Gastrocnemius medialis (tissue), 4 donors: ENCODE measurements at regions not wholly inside any gene's neighbourhood (a gene's known extent, or its start where the extent isn't known, plus 50 kb on each side); places are given as distances from the start of the nearest gene placed in this dataset.
"Not testable (repeated sequence)": the region's sequence is repeated elsewhere in the genome, so short reads cannot be mapped to it uniquely, and the experiment has no call there.

Experiments
- ATAC-seq, 2 donors: fragments of 150-250 bp; one replicate each; pipeline ENCODE4 v1.9.1; 2016
- DNase-seq, 2 donors: peaks; one replicate each; pipeline ENCODE4 v3.0.0-alpha.2; 2019
- H3K27ac ChIP-seq, 4 donors: fragments of 200-600 bp; sonication (generic); 1 replicate in 1 of 4; 2 replicates in 3 of 4; pipeline ENCODE4 v1.5.1; 2016 to 2018; ENCODE audit warnings: mild to moderate bottlenecking in 2 of 4, moderate library complexity in 1 of 4
- H3K27me3 ChIP-seq, 3 donors: fragments of 200-600 bp; sonication (generic) in 2 of 3; 1 replicate in 1 of 3; 2 replicates in 2 of 3; pipeline versions ENCODE4 v1.5.1 to v1.6.0; 2016 to 2019; ENCODE audit warnings: mild to moderate bottlenecking in 1 of 3, moderate library complexity in 1 of 3
- H3K36me3 ChIP-seq, 2 donors: fragments of 200-600 bp; sonication (generic) in 1 of 2; one replicate each; pipeline ENCODE4 v1.5.1; 2017 to 2018
- H3K4me1 ChIP-seq, 2 donors: fragments of 200-600 bp; sonication (generic) in 1 of 2; one replicate each; pipeline ENCODE4 v1.5.1; 2016 to 2017; ENCODE audit warnings: mild to moderate bottlenecking in 2 of 2
- H3K4me3 ChIP-seq, 4 donors: fragments of 200-600 bp; sonication (generic) in 3 of 4; 1 replicate in 1 of 4; 2 replicates in 3 of 4; pipeline ENCODE4 v1.5.1; 2016 to 2019; ENCODE audit warnings: mild to moderate bottlenecking in 2 of 4
- H3K9me3 ChIP-seq, 3 donors: fragments of 200-600 bp; sonication (generic) in 2 of 3; 1 replicate in 1 of 3; 2 replicates in 2 of 3; pipeline ENCODE4 v1.5.1; 2016 to 2019
- CTCF ChIP-seq, 5 experiments: fragments of 450-650 bp in 3 of 5; fragments of 200-600 bp in 2 of 5; sonication (generic) in 2 of 5; IDR thresholded peaks in 4 of 5; conservative IDR thresholded peaks in 1 of 5; 1 replicate in 4 of 5; 2 replicates in 1 of 5; pipeline ENCODE4 v1.5.1; 2016 to 2019; ENCODE audit warnings: antibody characterized with exemption in 5 of 5, mild to moderate bottlenecking in 3 of 5, moderate library complexity in 3 of 5
- POLR2A ChIP-seq, 2 donors: fragments of 450-650 bp; IDR thresholded peaks; one replicate each; pipeline ENCODE4 v1.6.1; 2017; ENCODE audit warnings: antibody characterized with exemption in 2 of 2, mild to moderate bottlenecking in 2 of 2, moderate library complexity in 2 of 2
- in situ Hi-C, 4 donors: fragments of 200-750 bp; cut with MboI; loops; one replicate each; pipeline versions ENCODE4 v1.15.0 to v1.8.0; 2017; ENCODE audit warnings: low sequenced_read_pairs in 4 of 4
- intact Hi-C: fragments of 100-400 bp; cut with DNase I; formaldehyde crosslinking; loops from one replicate; pipeline ENCODE4 v1.15.1; 2023; ENCODE audit warnings: low total_unique reads

- Histone ChIP-seq H3K9me3 (no peaks in the 10 kb centered on the region), H3K36me3 (no peaks in the 10 kb centered on the region), H3K27ac (no peak overlapping the region), H3K27me3 (no peaks in the 10 kb centered on the region), H3K4me3 (no peak overlapping the region), H3K4me1 (no peaks in the 10 kb centered on the region)
- TF ChIP-seq POLR2A (IDR thresholded peaks at IDR 0.05) (no peak), CTCF (IDR thresholded peaks at IDR 0.05 in 4 of 5, conservative IDR thresholded peaks at IDR 0.05 in 1 of 5) (no peak)
- intact Hi-C loops (no loop called here), in situ Hi-C loops (no loop called here)
- DNase-seq (no peak), ATAC-seq (no peak)
Observed at GRCh38 chr14:105901226-105901625, 374.8 kb downstream of the TMEM121 start.

GRCh38 chr14:105902131-105902898 lies 375.9 kb downstream of the TMEM121 start:
- ATAC-seq (no peak), DNase-seq (no peak)
- Histone ChIP-seq H3K9me3 (no peaks in the 10 kb centered on the region), H3K4me3 (no peak overlapping the region), H3K36me3 (no peaks in the 10 kb centered on the region), H3K27ac (no peak overlapping the region), H3K4me1 (no peaks in the 10 kb centered on the region), H3K27me3 (no peaks in the 10 kb centered on the region)
- intact Hi-C loops (no loop called here), in situ Hi-C loops (no loop called here)
- TF ChIP-seq POLR2A (IDR thresholded peaks at IDR 0.05) (no peak), CTCF (IDR thresholded peaks at IDR 0.05 in 4 of 5, conservative IDR thresholded peaks at IDR 0.05 in 1 of 5) (no peak)

DNA sequence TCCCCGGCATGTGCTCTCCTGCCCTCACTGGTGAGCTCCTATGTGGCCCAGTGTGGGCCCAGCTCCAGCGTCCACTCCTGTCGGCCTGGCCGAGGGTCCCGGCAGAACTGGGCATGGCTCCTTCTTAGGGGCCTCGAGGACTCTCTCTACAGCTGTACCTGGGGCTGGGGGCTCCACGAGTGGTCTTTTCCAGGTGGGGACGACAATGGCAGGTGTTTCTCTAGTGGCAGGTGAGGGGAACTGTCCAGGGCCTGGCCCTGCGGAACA lies 376.4 kb downstream of the TMEM121 start:
- H3K9me3 ChIP-seq, H3K4me1 ChIP-seq, H3K27me3 ChIP-seq, DNase-seq, H3K36me3 ChIP-seq, H3K4me3 ChIP-seq, H3K27ac ChIP-seq, ATAC-seq, in situ Hi-C loops, intact Hi-C loops: not testable (repeated sequence)

DNA sequence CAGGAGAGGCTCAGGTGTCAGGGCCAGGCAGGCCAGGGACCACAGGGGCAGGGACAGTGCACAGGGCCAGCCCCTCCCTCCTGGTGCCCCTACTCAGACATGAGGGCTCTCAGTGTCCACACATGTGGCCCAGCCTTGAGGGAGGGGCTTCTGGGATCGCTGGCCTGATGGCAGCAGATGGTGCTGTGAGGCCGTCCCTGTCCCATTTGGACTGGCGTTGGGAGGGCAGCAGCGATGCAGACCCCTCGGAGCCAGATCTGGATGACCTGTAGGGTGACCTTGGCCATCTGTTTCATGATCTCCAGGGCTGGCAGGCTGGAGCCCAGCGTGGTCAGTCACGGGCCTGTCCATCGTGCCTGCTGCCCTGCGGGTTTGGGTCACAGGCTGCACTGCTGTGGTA lies 377.6 kb downstream of the TMEM121 start:
- Histone ChIP-seq H3K27ac (no peak overlapping the region), H3K4me1 (no peaks in the 10 kb centered on the region), H3K27me3 (no peaks in the 10 kb centered on the region), H3K9me3 (no peaks in the 10 kb centered on the region), H3K36me3 (no peaks in the 10 kb centered on the region), H3K4me3 (no peak overlapping the region)
- DNase-seq (no peak), ATAC-seq (no peak)
- intact Hi-C loops, result no loop called here
- no peak for TF ChIP-seq CTCF (IDR thresholded peaks at IDR 0.05 in 4 of 5, conservative IDR thresholded peaks at IDR 0.05 in 1 of 5)
- TF ChIP-seq POLR2A (IDR thresholded peaks at IDR 0.05), result no peak
- in situ Hi-C loops, result no loop called here

DNA sequence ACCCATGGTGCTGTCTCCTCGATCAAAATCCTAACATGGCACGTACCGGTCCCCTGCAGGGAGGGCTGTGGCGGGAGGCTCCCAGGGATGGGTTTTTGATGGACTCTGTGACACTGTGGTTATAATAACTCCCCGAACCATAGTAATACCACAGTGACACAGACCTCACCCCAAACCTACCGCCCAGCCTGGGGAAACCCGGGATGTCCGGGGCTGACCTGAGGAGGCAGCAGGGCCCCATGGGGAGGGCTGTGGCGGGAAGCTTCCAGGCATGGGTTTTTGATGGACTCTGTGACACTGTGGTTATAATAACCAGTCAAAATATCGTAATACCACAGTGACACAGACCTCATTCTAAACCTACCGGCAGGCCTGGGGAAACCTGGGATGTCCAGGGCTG lies 378.0 kb downstream of the TMEM121 start:
- DNase-seq (no peak), ATAC-seq (no peak)
- TF ChIP-seq POLR2A (IDR thresholded peaks at IDR 0.05) (no peak), CTCF (IDR thresholded peaks at IDR 0.05 in 4 of 5, conservative IDR thresholded peaks at IDR 0.05 in 1 of 5) (no peak)
- no peak overlapping the region for H3K4me3 ChIP-seq
- H3K9me3 ChIP-seq, result no peaks in the 10 kb centered on the region
- in situ Hi-C loops, result no loop called here
- no peaks in the 10 kb centered on the region for H3K27me3 ChIP-seq
- H3K4me1 ChIP-seq, result no peaks in the 10 kb centered on the region
- intact Hi-C loops, result no loop called here
- no peaks in the 10 kb centered on the region for H3K36me3 ChIP-seq
- H3K27ac ChIP-seq, result no peak overlapping the region
